RWPE2 (cell line): ENCODE measurements at regions not wholly inside any gene's neighbourhood (a gene's known extent, or its start where the extent isn't known, plus 50 kb on each side); places are given as distances from the start of the nearest gene placed in this dataset.

ENCODE experiments used
- ATAC-seq: fragments of 200-7000 bp; cut with Tn5 transposase; 3 replicates; pipeline ENCODE4 v1.9.1; 2021; ENCODE audit warnings: low read depth
- DNase-seq: peaks from one replicate; pipeline ENCODE4 v3.0.0-alpha.2; 2020; ENCODE audit warnings: low spot score
- H3K27ac ChIP-seq: fragments of 450-650 bp; 2 replicates; pipeline ENCODE4 v1.5.1; 2017; ENCODE audit warnings: mild to moderate bottlenecking; ENCODE audit not compliant: poor library complexity, severe bottlenecking
- H3K27me3 ChIP-seq: fragments of 250-450 bp; sonication (Bioruptor Pico); 2 replicates; pipeline ENCODE4 v1.5.1; 2021; ENCODE audit warnings: mild to moderate bottlenecking, moderate library complexity; ENCODE audit not compliant: insufficient read depth, poor library complexity, severe bottlenecking
- H3K36me3 ChIP-seq: fragments of 250-450 bp; sonication (Bioruptor Pico); 2 replicates; pipeline ENCODE4 v1.5.1; 2020; ENCODE audit warnings: low read depth, mild to moderate bottlenecking, moderate library complexity
- H3K4me1 ChIP-seq: fragments of 250-450 bp; sonication (Bioruptor Pico); 2 replicates; pipeline ENCODE4 v1.5.1; 2021; ENCODE audit warnings: mild to moderate bottlenecking, moderate library complexity; ENCODE audit not compliant: insufficient read depth, poor library complexity, severe bottlenecking
- H3K4me3 ChIP-seq: fragments of 250-450 bp; sonication (Bioruptor Pico); 2 replicates; pipeline ENCODE4 v1.5.1; 2021; ENCODE audit warnings: mild to moderate bottlenecking, moderate library complexity; ENCODE audit not compliant: severe bottlenecking
- H3K9me3 ChIP-seq: fragments of 250-450 bp; sonication (Bioruptor Pico); 2 replicates; pipeline ENCODE4 v1.5.1; 2021; ENCODE audit warnings: mild to moderate bottlenecking, moderate library complexity; ENCODE audit not compliant: severe bottlenecking
- TF ChIP-seq, protein P1 (sequence below): fragments of 450-650 bp; IDR thresholded peaks from one replicate; pipeline ENCODE4 v1.5.1; 2017; ENCODE audit warnings: mild to moderate bottlenecking, moderate library complexity; ENCODE audit not compliant: poor library complexity, severe bottlenecking

DNA sequence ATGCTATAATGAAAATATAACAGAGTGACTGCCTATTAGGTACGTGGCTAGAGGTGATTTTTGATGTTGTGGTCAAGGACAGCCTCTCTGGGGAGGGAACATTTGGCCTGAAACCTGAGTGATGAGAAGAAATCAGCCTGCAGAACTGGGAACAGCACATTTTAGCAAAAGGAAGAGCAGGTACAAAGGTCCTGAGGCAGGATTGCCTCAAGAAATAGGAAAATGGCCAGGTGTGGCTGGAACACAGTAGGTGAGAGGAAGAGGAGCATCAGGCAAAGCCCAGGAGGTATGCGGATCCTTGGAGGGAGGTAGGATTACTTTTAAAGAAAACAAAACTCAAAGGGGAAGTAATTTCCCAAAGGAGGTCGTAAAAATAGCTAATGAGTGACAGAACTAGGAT is 582.9 kb downstream of the MED13L start:
- TF ChIP-seq, protein P1, sequence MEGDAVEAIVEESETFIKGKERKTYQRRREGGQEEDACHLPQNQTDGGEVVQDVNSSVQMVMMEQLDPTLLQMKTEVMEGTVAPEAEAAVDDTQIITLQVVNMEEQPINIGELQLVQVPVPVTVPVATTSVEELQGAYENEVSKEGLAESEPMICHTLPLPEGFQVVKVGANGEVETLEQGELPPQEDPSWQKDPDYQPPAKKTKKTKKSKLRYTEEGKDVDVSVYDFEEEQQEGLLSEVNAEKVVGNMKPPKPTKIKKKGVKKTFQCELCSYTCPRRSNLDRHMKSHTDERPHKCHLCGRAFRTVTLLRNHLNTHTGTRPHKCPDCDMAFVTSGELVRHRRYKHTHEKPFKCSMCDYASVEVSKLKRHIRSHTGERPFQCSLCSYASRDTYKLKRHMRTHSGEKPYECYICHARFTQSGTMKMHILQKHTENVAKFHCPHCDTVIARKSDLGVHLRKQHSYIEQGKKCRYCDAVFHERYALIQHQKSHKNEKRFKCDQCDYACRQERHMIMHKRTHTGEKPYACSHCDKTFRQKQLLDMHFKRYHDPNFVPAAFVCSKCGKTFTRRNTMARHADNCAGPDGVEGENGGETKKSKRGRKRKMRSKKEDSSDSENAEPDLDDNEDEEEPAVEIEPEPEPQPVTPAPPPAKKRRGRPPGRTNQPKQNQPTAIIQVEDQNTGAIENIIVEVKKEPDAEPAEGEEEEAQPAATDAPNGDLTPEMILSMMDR: no peak
- no peaks in the 10 kb centered on the region for H3K36me3 ChIP-seq
- DNase-seq (no peak), ATAC-seq (no peak)
- no peak overlapping the region for H3K27ac ChIP-seq
- no peaks in the 10 kb centered on the region for H3K9me3 ChIP-seq
- no peak overlapping the region for H3K4me3 ChIP-seq
- H3K4me1 ChIP-seq: no peaks in the 10 kb centered on the region
- H3K27me3 ChIP-seq: no peaks in the 10 kb centered on the region

DNA sequence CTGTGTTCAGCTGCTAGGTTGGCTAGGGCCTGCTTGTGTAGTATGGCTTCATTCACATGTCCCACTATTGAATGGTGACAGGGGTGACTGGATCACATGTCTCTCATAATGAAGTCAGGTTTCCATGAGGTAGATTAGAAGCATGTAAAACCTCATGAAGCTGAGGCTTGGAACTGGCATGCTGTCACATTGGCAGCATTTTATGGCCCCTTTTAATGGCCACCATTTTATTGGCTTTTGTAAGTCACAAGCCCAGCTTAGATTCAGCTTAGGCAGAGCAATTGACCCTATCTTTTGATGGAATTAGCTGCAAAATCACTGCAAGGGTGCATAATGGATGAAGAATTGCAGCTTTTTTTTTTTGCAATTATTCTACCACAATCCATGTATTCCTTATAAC is 583.5 kb downstream of the MED13L start:
- H3K27me3 ChIP-seq: no peaks in the 10 kb centered on the region

DNA sequence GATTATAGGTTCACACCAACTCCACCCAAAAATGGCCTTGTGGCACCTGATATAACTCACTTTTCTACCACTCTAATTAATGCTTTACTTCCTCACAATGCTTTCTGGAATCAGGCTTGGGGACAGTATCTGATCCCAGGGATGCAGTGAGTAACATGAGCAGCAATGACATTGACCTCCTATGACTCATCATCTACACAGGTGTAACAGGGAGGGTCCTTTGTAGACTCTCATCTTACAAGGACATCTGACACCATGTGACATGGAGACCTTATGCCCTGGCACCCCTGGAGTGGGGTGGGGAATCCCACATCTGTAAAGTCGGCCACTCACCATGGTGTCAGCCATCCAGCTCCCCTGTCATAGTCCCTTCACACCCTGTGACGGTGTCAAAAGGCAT is 586.4 kb downstream of the MED13L start:
- TF ChIP-seq, protein P1: no peak
- no peaks in the 10 kb centered on the region for H3K4me1 ChIP-seq
- no peak overlapping the region for H3K27ac ChIP-seq

More for the DNA sequence above, 583.5 kb downstream of the MED13L start:
- ATAC-seq (no peak), DNase-seq (no peak)
- Histone ChIP-seq H3K9me3 (no peaks in the 10 kb centered on the region), H3K4me1 (no peaks in the 10 kb centered on the region), H3K27ac (no peak overlapping the region), H3K4me3 (no peak overlapping the region), H3K36me3 (no peaks in the 10 kb centered on the region)
- TF ChIP-seq, protein P1: no peak

DNA sequence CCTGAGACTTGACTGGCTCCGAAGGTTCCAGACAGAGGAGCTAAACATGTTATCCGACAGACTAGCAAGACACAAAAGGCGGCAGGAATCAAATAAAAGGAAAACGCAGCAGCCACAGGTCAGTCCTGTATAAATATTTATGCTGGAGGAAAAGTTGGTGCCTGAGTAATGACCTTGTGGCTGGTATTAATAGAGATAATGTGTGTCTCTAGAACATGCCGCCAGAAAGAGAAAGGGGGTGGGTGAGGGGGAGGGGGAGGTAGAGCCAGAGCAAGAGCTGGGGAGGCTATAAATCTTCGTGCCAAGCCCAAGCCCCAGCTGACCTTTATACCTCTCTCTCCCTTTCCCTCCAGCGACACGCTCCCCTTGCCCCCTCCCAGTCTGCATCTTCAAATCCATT is 590.4 kb downstream of the MED13L start:
- no peaks in the 10 kb centered on the region for H3K36me3 ChIP-seq
- H3K4me1 ChIP-seq: no peaks in the 10 kb centered on the region
- TF ChIP-seq, protein P1: no peak
- DNase-seq: no peak
- no peaks in the 10 kb centered on the region for H3K9me3 ChIP-seq
- no peak overlapping the region for H3K27ac ChIP-seq
- no peak overlapping the region for H3K4me3 ChIP-seq
- ATAC-seq: no peak
- no peaks in the 10 kb centered on the region for H3K27me3 ChIP-seq

More for the DNA sequence above, 586.4 kb downstream of the MED13L start:
- Histone ChIP-seq H3K27me3 (no peaks in the 10 kb centered on the region), H3K36me3 (no peaks in the 10 kb centered on the region), H3K9me3 (no peaks in the 10 kb centered on the region), H3K4me3 (no peak overlapping the region)
- ATAC-seq (no peak), DNase-seq (no peak)

DNA sequence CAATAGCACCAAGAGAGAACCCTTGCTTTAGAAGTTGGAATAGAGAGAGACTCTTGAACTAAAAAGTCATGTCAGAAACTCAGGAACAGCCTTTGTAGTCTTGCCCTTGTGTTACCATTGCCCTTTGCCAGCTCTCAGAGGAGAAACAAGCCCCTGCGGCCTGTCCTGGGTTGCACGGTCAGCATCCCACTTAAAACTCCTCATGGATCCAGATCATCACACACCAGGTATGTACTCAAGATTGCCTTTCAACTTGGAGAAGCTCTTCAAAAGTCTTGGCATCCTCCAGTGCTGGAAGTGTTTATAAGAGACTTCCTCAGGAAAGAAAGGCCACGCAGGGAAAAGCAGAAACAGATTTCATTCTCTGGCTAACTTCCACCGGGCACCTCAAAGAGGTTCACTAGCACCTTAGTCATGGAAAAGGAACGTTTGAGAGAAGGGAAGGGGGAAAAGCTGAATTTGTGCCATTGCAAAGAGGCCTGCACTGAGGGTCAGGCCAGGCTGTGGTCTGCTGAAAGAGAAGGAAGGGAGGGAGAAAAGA is 594.2 kb downstream of the MED13L start:
- H3K4me3 ChIP-seq: no peak overlapping the region
- ATAC-seq (no peak), DNase-seq (no peak)
- H3K9me3 ChIP-seq: no peaks in the 10 kb centered on the region
- no peak overlapping the region for H3K27ac ChIP-seq
- TF ChIP-seq, protein P1: no peak
- H3K36me3 ChIP-seq: no peaks in the 10 kb centered on the region
- no peaks in the 10 kb centered on the region for H3K4me1 ChIP-seq
- H3K27me3 ChIP-seq: no peaks in the 10 kb centered on the region
